ENCODE measurements at regions not wholly inside any gene's neighbourhood (a gene's known extent, or its start where the extent isn't known, plus 50 kb on each side); places are given as distances from the start of the nearest gene placed in this dataset.

GRCh38 chr18:41842886-41843285, 112.1 kb upstream of the PIK3C3 start:
- Histone ChIP-seq H3K4me1 (ENCODE audit: control insufficient read depth, insufficient read depth, low read length) (no peaks in the 10 kb centered on the region), H3K27ac (ENCODE audit: low read length) (no peak overlapping the region), H3K4me3 (ENCODE audit: low read length) (no peak overlapping the region), H3K27me3 (ENCODE audit: control insufficient read depth, insufficient read depth, low read length) (no peaks in the 10 kb centered on the region), H3K9me3 (ENCODE audit: control insufficient read depth, insufficient read depth, low read length) (no peaks in the 10 kb centered on the region), H3K36me3 (ENCODE audit: control insufficient read depth, insufficient read depth, low read length) (no peaks in the 10 kb centered on the region)
- intact Hi-C loops (cut with micrococcal nuclease): no loop called here
- Mint-ChIP-seq H3K27me3 (ENCODE audit: low read depth in 2 of 2) (no peaks in the 10 kb centered on the region), H3K9me3 (peaks cover 0 to 5% of the 10 kb centered on the region in 2 donors), H3K4me1 (no peaks in the 10 kb centered on the region), H3K4me3 (no peak overlapping the region), H3K36me3 (no peaks in the 10 kb centered on the region), H3K27ac (no peak overlapping the region)
- no peak for ATAC-seq
- no peak for TF ChIP-seq CTCF (IDR thresholded peaks at IDR 0.05)
- 93% methylated on average over 3 of the region's 3 CpGs for WGBS (ENCODE audit: insufficient coverage)
- no peak for DNase-seq

- no peak for DNase-seq
- Mint-ChIP-seq H3K9me3 (peaks cover 0 to 8% of the 10 kb centered on the region in 2 donors), H3K4me1 (no peaks in the 10 kb centered on the region), H3K36me3 (no peaks in the 10 kb centered on the region), H3K4me3 (no peak overlapping the region), H3K27ac (no peak overlapping the region), H3K27me3 (ENCODE audit: low read depth in 2 of 2) (no peaks in the 10 kb centered on the region)
- TF ChIP-seq CTCF (IDR thresholded peaks at IDR 0.05): no peak
- H3K27me3 ChIP-seq (ENCODE audit: control insufficient read depth, insufficient read depth, low read length): no peaks in the 10 kb centered on the region
- intact Hi-C loops (cut with micrococcal nuclease): no loop called here
- H3K4me1 ChIP-seq (ENCODE audit: control insufficient read depth, insufficient read depth, low read length): no peaks in the 10 kb centered on the region
- 87% methylated on average over 8 of the region's 10 CpGs for WGBS (ENCODE audit: insufficient coverage)
- no peak overlapping the region for H3K4me3 ChIP-seq (ENCODE audit: low read length)
- no peak overlapping the region for H3K27ac ChIP-seq (ENCODE audit: low read length)
- no peaks in the 10 kb centered on the region for H3K36me3 ChIP-seq (ENCODE audit: control insufficient read depth, insufficient read depth, low read length)
- ATAC-seq: no peak
- H3K9me3 ChIP-seq (ENCODE audit: control insufficient read depth, insufficient read depth, low read length): no peaks in the 10 kb centered on the region
Measured at GRCh38 chr18:41829647-41830516, 125.2 kb upstream of the PIK3C3 start.

GRCh38 chr18:41828137-41828536, 126.9 kb upstream of the PIK3C3 start:
- Mint-ChIP-seq H3K27ac (no peak overlapping the region), H3K36me3 (no peaks in the 10 kb centered on the region), H3K9me3 (peaks cover 0 to 8% of the 10 kb centered on the region in 2 donors), H3K4me3 (no peak overlapping the region), H3K4me1 (no peaks in the 10 kb centered on the region), H3K27me3 (ENCODE audit: low read depth in 2 of 2) (no peaks in the 10 kb centered on the region)
- Histone ChIP-seq H3K27ac (ENCODE audit: low read length) (no peak overlapping the region), H3K4me3 (ENCODE audit: low read length) (no peak overlapping the region), H3K27me3 (ENCODE audit: control insufficient read depth, insufficient read depth, low read length) (no peaks in the 10 kb centered on the region), H3K36me3 (ENCODE audit: control insufficient read depth, insufficient read depth, low read length) (no peaks in the 10 kb centered on the region), H3K4me1 (ENCODE audit: control insufficient read depth, insufficient read depth, low read length) (no peaks in the 10 kb centered on the region), H3K9me3 (ENCODE audit: control insufficient read depth, insufficient read depth, low read length) (no peaks in the 10 kb centered on the region)
- 100% methylated on average over 1 of the region's 2 CpGs for WGBS (ENCODE audit: insufficient coverage)
- no peak for TF ChIP-seq CTCF (IDR thresholded peaks at IDR 0.05)
- no peak for ATAC-seq
- DNase-seq: no peak
- intact Hi-C loops (cut with micrococcal nuclease): no loop called here

GRCh38 chr18:41820784-41821183, 134.2 kb upstream of the PIK3C3 start:
- Mint-ChIP-seq H3K27me3 (ENCODE audit: low read depth in 2 of 2) (no peaks in the 10 kb centered on the region), H3K9me3 (peaks cover 2 to 6% of the 10 kb centered on the region in 2 donors), H3K4me3 (no peak overlapping the region), H3K27ac (no peak overlapping the region), H3K4me1 (no peaks in the 10 kb centered on the region), H3K36me3 (no peaks in the 10 kb centered on the region)
- H3K4me1 ChIP-seq (ENCODE audit: control insufficient read depth, insufficient read depth, low read length): no peaks in the 10 kb centered on the region
- ATAC-seq: no peak
- no peaks in the 10 kb centered on the region for H3K27me3 ChIP-seq (ENCODE audit: control insufficient read depth, insufficient read depth, low read length)
- WGBS (ENCODE audit: insufficient coverage): 76% methylated on average over 3 of the region's 3 CpGs
- H3K27ac ChIP-seq (ENCODE audit: low read length): no peak overlapping the region
- no peak for TF ChIP-seq CTCF (IDR thresholded peaks at IDR 0.05)
- intact Hi-C loops (cut with micrococcal nuclease): no loop called here
- no peaks in the 10 kb centered on the region for H3K36me3 ChIP-seq (ENCODE audit: control insufficient read depth, insufficient read depth, low read length)
- no peaks in the 10 kb centered on the region for H3K9me3 ChIP-seq (ENCODE audit: control insufficient read depth, insufficient read depth, low read length)
- no peak overlapping the region for H3K4me3 ChIP-seq (ENCODE audit: low read length)
- DNase-seq: no peak
